ENCODE measurements at regions not wholly inside any gene's neighbourhood (a gene's known extent, or its start where the extent isn't known, plus 50 kb on each side); places are given as distances from the start of the nearest gene placed in this dataset.

DNA sequence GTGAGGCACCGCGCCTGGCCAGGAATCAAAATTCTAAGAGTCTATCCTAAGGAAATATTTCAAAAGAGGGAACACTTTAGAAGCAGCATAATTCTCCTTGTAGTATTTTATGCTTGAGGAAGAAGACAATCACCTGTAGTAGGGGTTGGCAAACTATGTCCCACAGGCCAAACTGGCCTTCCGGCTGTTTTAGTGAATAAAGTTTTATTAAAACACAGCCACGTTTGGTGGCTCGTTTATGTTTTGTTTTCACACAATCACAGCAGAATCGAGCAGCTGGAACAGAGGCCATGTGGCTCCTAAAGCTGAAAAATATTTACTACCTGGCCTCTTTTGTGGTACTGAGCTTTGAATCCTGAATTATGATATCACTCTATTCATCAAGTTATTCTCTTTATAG, 131.7 kb upstream of the TNS3 start:
- no peak for DNase-seq (ENCODE audit: insufficient read length, low spot score, missing footprints)
- Histone ChIP-seq H4K20me1 (ENCODE audit: insufficient read depth, low read length) (no peaks in the 10 kb centered on the region), H2AFZ (ENCODE audit: low read length) (no peak overlapping the region), H3K36me3 (ENCODE audit: insufficient read depth, low read length) (no peaks in the 10 kb centered on the region), H3K4me1 (ENCODE audit: insufficient read depth, low read length) (no peaks in the 10 kb centered on the region), H3K79me2 (ENCODE audit: insufficient read depth, low read length) (no peaks in the 10 kb centered on the region), H3K27me3 (ENCODE audit: insufficient read depth, low read length) (no peaks in the 10 kb centered on the region), H3K4me2 (ENCODE audit: insufficient read depth, low read length) (no peak overlapping the region), H3K4me3 (ENCODE audit: insufficient read depth, low read length) (no peak overlapping the region), H3K27ac (ENCODE audit: low read depth, low read length) (no peak overlapping the region), H3K9me3 (ENCODE audit: low read depth, low read length) (no peaks in the 10 kb centered on the region)
- TF ChIP-seq, protein P1, sequence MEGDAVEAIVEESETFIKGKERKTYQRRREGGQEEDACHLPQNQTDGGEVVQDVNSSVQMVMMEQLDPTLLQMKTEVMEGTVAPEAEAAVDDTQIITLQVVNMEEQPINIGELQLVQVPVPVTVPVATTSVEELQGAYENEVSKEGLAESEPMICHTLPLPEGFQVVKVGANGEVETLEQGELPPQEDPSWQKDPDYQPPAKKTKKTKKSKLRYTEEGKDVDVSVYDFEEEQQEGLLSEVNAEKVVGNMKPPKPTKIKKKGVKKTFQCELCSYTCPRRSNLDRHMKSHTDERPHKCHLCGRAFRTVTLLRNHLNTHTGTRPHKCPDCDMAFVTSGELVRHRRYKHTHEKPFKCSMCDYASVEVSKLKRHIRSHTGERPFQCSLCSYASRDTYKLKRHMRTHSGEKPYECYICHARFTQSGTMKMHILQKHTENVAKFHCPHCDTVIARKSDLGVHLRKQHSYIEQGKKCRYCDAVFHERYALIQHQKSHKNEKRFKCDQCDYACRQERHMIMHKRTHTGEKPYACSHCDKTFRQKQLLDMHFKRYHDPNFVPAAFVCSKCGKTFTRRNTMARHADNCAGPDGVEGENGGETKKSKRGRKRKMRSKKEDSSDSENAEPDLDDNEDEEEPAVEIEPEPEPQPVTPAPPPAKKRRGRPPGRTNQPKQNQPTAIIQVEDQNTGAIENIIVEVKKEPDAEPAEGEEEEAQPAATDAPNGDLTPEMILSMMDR (IDR thresholded peaks at IDR 0.05; ENCODE audit: extremely low read depth, low read depth, low read length): no peak

DNA sequence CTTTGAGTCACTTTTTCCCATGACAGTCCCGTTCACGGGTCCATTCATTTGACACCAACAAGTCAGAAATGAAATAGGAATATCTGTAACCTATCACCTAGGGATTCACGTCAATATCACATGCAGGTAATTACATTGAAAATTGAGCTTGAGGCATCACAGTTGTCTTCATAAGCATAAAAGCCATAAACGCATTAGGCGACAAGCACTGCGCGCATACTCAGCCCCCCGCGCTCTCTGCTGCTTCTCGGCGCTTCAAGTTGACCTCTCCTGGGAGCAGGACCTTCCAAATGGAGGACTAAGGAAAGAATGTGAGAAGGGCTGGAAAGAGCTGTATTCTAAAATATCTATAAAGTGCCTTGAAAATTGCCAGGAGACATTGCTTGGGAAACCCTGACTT, 130.5 kb upstream of the TNS3 start:
- no peak for DNase-seq (ENCODE audit: insufficient read length, low spot score, missing footprints)
- Histone ChIP-seq H4K20me1 (ENCODE audit: insufficient read depth, low read length) (no peaks in the 10 kb centered on the region), H3K27ac (ENCODE audit: low read depth, low read length) (no peak overlapping the region), H3K4me2 (ENCODE audit: insufficient read depth, low read length) (no peak overlapping the region), H2AFZ (ENCODE audit: low read length) (no peak overlapping the region), H3K36me3 (ENCODE audit: insufficient read depth, low read length) (no peaks in the 10 kb centered on the region), H3K4me3 (ENCODE audit: insufficient read depth, low read length) (no peak overlapping the region), H3K9me3 (ENCODE audit: low read depth, low read length) (no peaks in the 10 kb centered on the region), H3K4me1 (ENCODE audit: insufficient read depth, low read length) (no peaks in the 10 kb centered on the region), H3K27me3 (ENCODE audit: insufficient read depth, low read length) (no peaks in the 10 kb centered on the region), H3K79me2 (ENCODE audit: insufficient read depth, low read length) (no peaks in the 10 kb centered on the region)
- TF ChIP-seq, protein P1 (IDR thresholded peaks at IDR 0.05; ENCODE audit: extremely low read depth, low read depth, low read length): no peak

DNA sequence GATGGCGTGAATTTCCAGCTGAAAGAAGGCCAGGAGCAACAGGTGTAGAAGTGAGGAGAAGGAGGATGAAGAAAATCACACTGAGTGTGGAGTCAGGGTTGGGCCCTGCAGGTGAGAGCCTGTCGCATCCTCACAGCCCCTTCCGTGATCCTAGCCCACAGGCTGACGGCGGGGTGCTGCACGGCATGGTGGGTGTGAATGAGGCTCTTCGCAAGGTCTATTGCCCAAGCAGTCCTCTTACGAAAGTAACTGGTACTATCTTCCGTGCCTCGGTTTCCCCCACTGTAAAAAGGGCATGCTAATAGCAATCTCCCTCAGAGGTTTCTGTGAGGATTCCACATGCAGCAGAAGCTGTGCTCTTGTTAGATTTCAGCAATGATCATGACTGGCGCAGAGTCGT, 129.9 kb upstream of the TNS3 start:
- DNase-seq (ENCODE audit: insufficient read length, low spot score, missing footprints): no peak
- H3K79me2 ChIP-seq (ENCODE audit: insufficient read depth, low read length): no peaks in the 10 kb centered on the region
- H4K20me1 ChIP-seq (ENCODE audit: insufficient read depth, low read length): no peaks in the 10 kb centered on the region
- no peaks in the 10 kb centered on the region for H3K27me3 ChIP-seq (ENCODE audit: insufficient read depth, low read length)
- no peaks in the 10 kb centered on the region for H3K9me3 ChIP-seq (ENCODE audit: low read depth, low read length)
- H3K36me3 ChIP-seq (ENCODE audit: insufficient read depth, low read length): no peaks in the 10 kb centered on the region
- H3K4me1 ChIP-seq (ENCODE audit: insufficient read depth, low read length): no peaks in the 10 kb centered on the region
- H2AFZ ChIP-seq (ENCODE audit: low read length): no peak overlapping the region
- TF ChIP-seq, protein P1 (IDR thresholded peaks at IDR 0.05; ENCODE audit: extremely low read depth, low read depth, low read length): no peak
- H3K4me2 ChIP-seq (ENCODE audit: insufficient read depth, low read length): no peak overlapping the region
- H3K4me3 ChIP-seq (ENCODE audit: insufficient read depth, low read length): no peak overlapping the region
- H3K27ac ChIP-seq (ENCODE audit: low read depth, low read length): no peak overlapping the region

DNA sequence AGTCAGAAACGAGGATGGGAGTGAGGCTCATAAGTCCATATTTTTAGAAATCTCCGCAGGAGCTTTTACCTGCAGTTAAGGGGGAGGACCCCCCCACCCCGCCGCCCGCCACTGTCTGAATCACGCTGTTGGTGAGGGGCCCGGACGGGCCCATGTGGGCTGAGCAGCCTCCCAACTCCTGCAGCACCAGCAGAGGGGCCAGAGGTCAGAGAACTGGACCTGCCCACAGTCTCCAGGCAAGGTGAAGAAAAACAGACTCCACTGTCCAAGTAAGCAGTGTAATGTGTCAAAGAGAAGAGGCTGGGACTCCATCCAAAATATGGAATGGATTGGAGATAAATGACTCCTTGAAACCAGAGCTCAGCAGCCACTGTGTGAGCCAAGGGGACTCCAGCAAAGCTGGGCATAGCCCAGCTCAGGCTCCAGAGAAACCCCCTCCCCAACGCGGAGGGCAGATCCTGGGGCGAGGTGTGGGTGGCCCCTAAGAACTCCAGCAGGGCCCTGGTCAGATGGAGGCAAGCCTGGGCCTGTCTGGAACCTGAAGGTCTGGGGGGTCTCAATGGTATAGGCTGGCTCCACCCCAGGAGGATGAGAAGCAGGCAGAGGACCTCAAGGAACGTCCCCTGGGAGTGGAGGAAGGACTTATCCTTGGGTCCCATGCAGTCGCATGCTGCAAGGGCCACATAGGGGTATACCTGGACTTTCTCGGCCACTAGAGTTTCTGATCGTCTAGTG, 128.5 kb upstream of the TNS3 start:
- H3K79me2 ChIP-seq (ENCODE audit: insufficient read depth, low read length): no peaks in the 10 kb centered on the region
- no peak overlapping the region for H3K4me3 ChIP-seq (ENCODE audit: insufficient read depth, low read length)
- no peaks in the 10 kb centered on the region for H3K27me3 ChIP-seq (ENCODE audit: insufficient read depth, low read length)
- no peaks in the 10 kb centered on the region for H3K36me3 ChIP-seq (ENCODE audit: insufficient read depth, low read length)
- no peaks in the 10 kb centered on the region for H3K9me3 ChIP-seq (ENCODE audit: low read depth, low read length)
- no peaks in the 10 kb centered on the region for H4K20me1 ChIP-seq (ENCODE audit: insufficient read depth, low read length)
- no peak overlapping the region for H3K4me2 ChIP-seq (ENCODE audit: insufficient read depth, low read length)
- TF ChIP-seq, protein P1 (IDR thresholded peaks at IDR 0.05; ENCODE audit: extremely low read depth, low read depth, low read length): no peak
- no peak overlapping the region for H2AFZ ChIP-seq (ENCODE audit: low read length)
- H3K27ac ChIP-seq (ENCODE audit: low read depth, low read length): no peak overlapping the region
- no peaks in the 10 kb centered on the region for H3K4me1 ChIP-seq (ENCODE audit: insufficient read depth, low read length)
- no peak for DNase-seq (ENCODE audit: insufficient read length, low spot score, missing footprints)

Measured in osteoblast (primary cell).